SU-DHL-6 (cell line): ENCODE measurements at regions not wholly inside any gene's neighbourhood (a gene's known extent, or its start where the extent isn't known, plus 50 kb on each side); places are given as distances from the start of the nearest gene placed in this dataset.
A peak's percentile ranks its signal among the peaks of the same experiment; 100 is the strongest.

Experiments
- H2AFZ ChIP-seq: fragments of 200-600 bp; sonication (generic); 2 replicates; pipeline ENCODE4 v1.6.1; 2014; ENCODE audit warnings: low read depth, mild to moderate bottlenecking, moderate library complexity, mixed read lengths, antibody characterized with exemption, low read length; ENCODE audit not compliant: severe bottlenecking
- H3F3A ChIP-seq: fragments of 200-600 bp; shearing (Covaris generic); 2 replicates; pipeline ENCODE4 v1.6.0; 2016; ENCODE audit warnings: antibody characterized with exemption, mild to moderate bottlenecking; ENCODE audit not compliant: insufficient read depth
- H3K27ac ChIP-seq: fragments of 200-600 bp; sonication (generic); 2 replicates; pipeline ENCODE4 v1.5.1; 2016; ENCODE audit warnings: low read depth, mild to moderate bottlenecking, low read length, moderate library complexity, mixed read lengths
- H3K27me3 ChIP-seq: fragments of 200-600 bp; sonication (generic), shearing (Covaris generic); 2 replicates; pipeline ENCODE4 v1.6.0; 2014; ENCODE audit warnings: mild to moderate bottlenecking, low read length
- H3K36me3 ChIP-seq: fragments of 200-600 bp; sonication (generic); 2 replicates; pipeline ENCODE4 v1.6.1; 2014; ENCODE audit warnings: mild to moderate bottlenecking, low read length, mixed read lengths
- H3K4me2 ChIP-seq: fragments of 300-600, 200-600 bp; shearing (Covaris generic), sonication (generic); 2 replicates; pipeline ENCODE4 v1.6.0; 2014; ENCODE audit warnings: low read length, low read depth, mild to moderate bottlenecking; ENCODE audit not compliant: poor library complexity, severe bottlenecking
- H3K4me3 ChIP-seq: fragments of 200-600 bp; sonication (generic); 2 replicates; pipeline ENCODE4 v1.5.1; 2014; ENCODE audit warnings: antibody characterized with exemption, low read length, mild to moderate bottlenecking, mixed read lengths; ENCODE audit not compliant: insufficient read depth, poor library complexity, severe bottlenecking
- H3K79me2 ChIP-seq: fragments of 200-600 bp; sonication (generic); 2 replicates; pipeline ENCODE4 v1.6.1; 2014; ENCODE audit warnings: mild to moderate bottlenecking, low read length, moderate library complexity; ENCODE audit not compliant: insufficient read depth
- H3K9ac ChIP-seq: fragments of 200-600 bp; sonication (generic); 2 replicates; pipeline ENCODE4 v1.7.0; 2014; ENCODE audit warnings: mild to moderate bottlenecking, low read length
- H3K9me2 ChIP-seq: fragments of 200-600 bp; sonication (generic); replicated peaks from 2 replicates; pipeline ENCODE4 v1.6.1; 2014; ENCODE audit warnings: low read length; ENCODE audit not compliant: insufficient read depth
- H3K9me3 ChIP-seq: fragments of 200-600 bp; sonication (generic); 2 replicates; pipeline ENCODE4 v1.6.1; 2014; ENCODE audit warnings: low read length, mixed read lengths; ENCODE audit not compliant: insufficient read depth
- H4K20me1 ChIP-seq: fragments of 200-600 bp; sonication (generic); 2 replicates; pipeline ENCODE4 v1.6.1; 2014; ENCODE audit warnings: low read depth, mild to moderate bottlenecking, antibody characterized with exemption, low read length, moderate library complexity, mixed read lengths
- EZH2phosphoT487 ChIP-seq: fragments of 200-600 bp; sonication (generic), shearing (Covaris generic); conservative IDR thresholded peaks from 2 replicates; pipeline ENCODE4 v1.6.1; 2018; ENCODE audit warnings: mild to moderate bottlenecking, antibody characterized with exemption, low read length, moderate library complexity, mixed read lengths
- TF ChIP-seq, protein P1 (sequence below): fragments of 200-600 bp; sonication (generic); IDR thresholded peaks from one replicate; pipeline ENCODE4 v1.5.1; 2017; ENCODE audit warnings: antibody characterized with exemption, mild to moderate bottlenecking, low read length, moderate library complexity; ENCODE audit not compliant: insufficient read depth, poor library complexity, severe bottlenecking

DNA sequence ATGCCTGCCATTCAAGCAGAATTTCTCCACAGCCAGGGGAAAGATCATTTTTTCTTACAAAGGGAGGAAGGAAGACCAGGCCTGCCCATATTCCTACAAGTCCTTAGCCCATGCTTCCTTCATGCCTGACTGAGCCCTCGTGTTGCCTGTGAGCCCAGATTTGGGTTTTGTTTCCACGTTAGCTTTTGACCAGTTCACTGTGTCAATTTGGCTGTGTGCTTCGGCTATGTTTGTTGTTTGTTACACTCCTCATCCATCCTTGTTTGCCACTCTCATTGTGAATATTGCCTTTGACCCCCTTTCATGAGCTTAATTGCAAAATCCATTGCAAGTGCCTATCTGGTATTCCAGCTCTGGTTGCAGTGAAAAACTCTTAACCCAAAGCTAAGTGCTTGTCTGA lies 84.7 kb upstream of the RIOK2 start:
- Histone ChIP-seq H2AFZ (no peak overlapping the region), H4K20me1 (no peaks in the 10 kb centered on the region), H3K36me3 (no peaks in the 10 kb centered on the region), H3K9me2 (no peaks in the 10 kb centered on the region), H3K9me3 (no peaks in the 10 kb centered on the region), H3K4me2 (no peak overlapping the region), H3K4me3 (no peak overlapping the region), H3F3A (no peaks in the 10 kb centered on the region), H3K9ac (no peak overlapping the region), H3K27me3 (no peaks in the 10 kb centered on the region), H3K27ac (no peak overlapping the region), H3K79me2 (no peaks in the 10 kb centered on the region)
- TF ChIP-seq EZH2phosphoT487, result no peak

DNA sequence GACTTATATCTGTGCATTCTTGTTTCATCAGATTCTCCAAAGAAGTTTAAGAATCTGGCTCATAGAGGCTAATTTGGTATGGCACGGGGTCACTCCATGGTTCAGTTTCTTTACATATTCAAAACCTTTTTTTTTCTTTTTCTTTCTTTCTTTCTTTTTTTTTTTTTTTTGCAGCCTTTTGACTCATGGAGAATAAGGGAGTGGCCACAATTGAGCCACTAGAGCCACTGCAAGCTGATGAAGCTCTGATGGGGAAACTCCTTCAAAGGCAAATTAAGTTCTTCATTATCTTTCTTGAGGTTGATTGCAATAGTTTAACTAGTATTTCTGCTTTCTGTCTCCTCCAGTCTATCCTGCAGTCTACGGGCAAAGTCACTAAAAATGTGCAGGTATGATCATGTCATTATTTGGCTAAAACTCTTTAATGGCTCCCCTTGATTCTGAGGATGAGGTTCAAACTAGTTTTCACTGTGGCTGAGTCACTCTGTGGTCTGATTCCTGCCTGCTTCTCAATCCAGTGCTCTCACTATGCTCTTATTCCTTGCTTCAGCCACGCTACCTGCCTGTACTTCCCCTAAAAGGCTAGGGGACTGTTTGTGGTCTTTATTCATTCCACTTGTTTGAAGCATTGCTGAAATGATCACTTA lies 93.5 kb upstream of the RIOK2 start:
- Histone ChIP-seq H3K9me2 (no peaks in the 10 kb centered on the region), H3K9me3 (no peaks in the 10 kb centered on the region)

DNA sequence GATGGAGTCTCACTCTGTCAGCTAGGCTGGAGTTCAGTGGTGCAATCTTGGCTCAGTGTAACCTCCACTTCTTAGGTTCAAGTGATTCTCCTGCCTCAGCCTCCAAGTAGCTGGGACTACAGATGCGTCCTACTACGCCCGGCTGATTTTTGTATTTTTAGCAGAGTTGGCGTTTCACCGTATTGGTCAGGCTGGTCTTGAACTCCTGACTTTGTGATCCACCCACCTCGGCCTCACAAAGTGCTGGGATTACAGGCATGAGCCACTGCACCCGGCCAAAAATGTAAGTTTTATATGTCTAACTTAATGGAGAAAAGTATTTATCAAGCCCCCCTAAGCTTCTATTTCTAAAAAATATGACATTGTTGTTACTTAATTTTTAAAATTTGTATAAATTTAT lies 98.2 kb upstream of the RIOK2 start:
- no peak overlapping the region for H2AFZ ChIP-seq
- H3K9ac ChIP-seq, result no peak overlapping the region
- H3K9me2 ChIP-seq, result no peaks in the 10 kb centered on the region
- H3K4me3 ChIP-seq, result no peak overlapping the region
- no peak overlapping the region for H3K4me2 ChIP-seq
- no peaks in the 10 kb centered on the region for H3K79me2 ChIP-seq
- H3K27me3 ChIP-seq, result no peaks in the 10 kb centered on the region
- H3K9me3 ChIP-seq, result no peaks in the 10 kb centered on the region
- H3K36me3 ChIP-seq, result no peaks in the 10 kb centered on the region
- H4K20me1 ChIP-seq, result peaks cover 3% of the 10 kb centered on the region; the same call in 1 of the 2 replicates
- TF ChIP-seq, protein P1, sequence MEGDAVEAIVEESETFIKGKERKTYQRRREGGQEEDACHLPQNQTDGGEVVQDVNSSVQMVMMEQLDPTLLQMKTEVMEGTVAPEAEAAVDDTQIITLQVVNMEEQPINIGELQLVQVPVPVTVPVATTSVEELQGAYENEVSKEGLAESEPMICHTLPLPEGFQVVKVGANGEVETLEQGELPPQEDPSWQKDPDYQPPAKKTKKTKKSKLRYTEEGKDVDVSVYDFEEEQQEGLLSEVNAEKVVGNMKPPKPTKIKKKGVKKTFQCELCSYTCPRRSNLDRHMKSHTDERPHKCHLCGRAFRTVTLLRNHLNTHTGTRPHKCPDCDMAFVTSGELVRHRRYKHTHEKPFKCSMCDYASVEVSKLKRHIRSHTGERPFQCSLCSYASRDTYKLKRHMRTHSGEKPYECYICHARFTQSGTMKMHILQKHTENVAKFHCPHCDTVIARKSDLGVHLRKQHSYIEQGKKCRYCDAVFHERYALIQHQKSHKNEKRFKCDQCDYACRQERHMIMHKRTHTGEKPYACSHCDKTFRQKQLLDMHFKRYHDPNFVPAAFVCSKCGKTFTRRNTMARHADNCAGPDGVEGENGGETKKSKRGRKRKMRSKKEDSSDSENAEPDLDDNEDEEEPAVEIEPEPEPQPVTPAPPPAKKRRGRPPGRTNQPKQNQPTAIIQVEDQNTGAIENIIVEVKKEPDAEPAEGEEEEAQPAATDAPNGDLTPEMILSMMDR, result no peak
- TF ChIP-seq EZH2phosphoT487, result no peak
- H3F3A ChIP-seq, result no peaks in the 10 kb centered on the region
- no peak overlapping the region for H3K27ac ChIP-seq

More for the DNA sequence above, 93.5 kb upstream of the RIOK2 start:
- Histone ChIP-seq H3K9ac (no peak overlapping the region), H3K79me2 (no peaks in the 10 kb centered on the region), H3F3A (no peaks in the 10 kb centered on the region), H3K27ac (no peak overlapping the region), H3K4me2 (no peak overlapping the region), H2AFZ (no peak overlapping the region), H3K4me3 (no peak overlapping the region), H3K36me3 (no peaks in the 10 kb centered on the region), H4K20me1 (peaks cover 3% of the 10 kb centered on the region; the same call in 1 of the 2 replicates), H3K27me3 (no peaks in the 10 kb centered on the region)
- no peak for TF ChIP-seq EZH2phosphoT487
- TF ChIP-seq, protein P1, result no peak

DNA sequence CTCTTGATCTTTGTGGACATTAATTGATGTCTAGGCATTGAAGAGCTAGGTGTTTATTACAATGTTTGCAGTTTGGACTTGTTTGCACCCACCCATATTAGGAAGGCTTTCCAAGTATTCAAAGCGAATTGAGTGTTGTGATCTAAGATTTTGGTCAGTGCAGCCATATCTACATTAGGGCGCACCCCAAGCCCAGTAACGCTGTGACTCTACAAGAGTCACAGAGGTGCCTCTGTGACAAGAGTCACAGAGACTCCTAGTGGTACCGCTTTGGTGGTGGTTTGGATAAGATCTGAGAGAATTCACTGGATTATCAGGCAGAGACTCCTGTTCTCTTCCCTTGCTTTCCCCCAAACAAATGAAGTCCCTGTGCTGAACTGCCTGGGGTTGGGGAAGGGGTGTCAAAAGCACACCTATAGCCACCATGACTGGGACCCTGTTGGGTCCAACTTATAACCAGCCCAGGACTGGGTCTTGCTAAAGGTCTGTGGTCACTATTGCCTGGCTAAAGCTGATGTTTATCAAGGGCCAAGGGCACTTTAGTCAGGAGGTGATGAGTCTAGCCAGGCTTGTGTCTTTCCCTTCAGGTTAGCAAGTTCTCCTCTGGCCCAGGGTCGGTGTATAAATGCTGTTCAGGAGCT lies 114.1 kb upstream of the RIOK2 start:
- Histone ChIP-seq H3F3A (no peaks in the 10 kb centered on the region), H3K4me3 (no peak overlapping the region), H4K20me1 (no peaks in the 10 kb centered on the region), H2AFZ (no peak overlapping the region), H3K27ac (no peak overlapping the region), H3K4me2 (no peak overlapping the region), H3K27me3 (no peaks in the 10 kb centered on the region), H3K36me3 (no peaks in the 10 kb centered on the region), H3K9ac (no peak overlapping the region), H3K79me2 (no peaks in the 10 kb centered on the region), H3K9me3 (no peaks in the 10 kb centered on the region), H3K9me2 (no peaks in the 10 kb centered on the region)
- TF ChIP-seq EZH2phosphoT487, result no peak
- TF ChIP-seq, protein P1, result peak; percentile 38
